IPS DF 4.7 (cell line): ENCODE measurements at regions not wholly inside any gene's neighbourhood (a gene's known extent, or its start where the extent isn't known, plus 50 kb on each side); places are given as distances from the start of the nearest gene placed in this dataset.
A peak's percentile ranks its signal among the peaks of the same experiment; 100 is the strongest.
"Not testable (repeated sequence)": the region's sequence is repeated elsewhere in the genome, so short reads cannot be mapped to it uniquely, and the experiment has no call there.

Experiments used
- DNase-seq: peaks from one replicate; pipeline ENCODE4 v3.0.0-alpha.2; 2013; ENCODE audit warnings: low spot score; ENCODE audit errors: extremely low read depth

- no peak for DNase-seq
Measured at GRCh38 chr5:173667702-173668101, 51.3 kb upstream of the BOD1 start.

DNA sequence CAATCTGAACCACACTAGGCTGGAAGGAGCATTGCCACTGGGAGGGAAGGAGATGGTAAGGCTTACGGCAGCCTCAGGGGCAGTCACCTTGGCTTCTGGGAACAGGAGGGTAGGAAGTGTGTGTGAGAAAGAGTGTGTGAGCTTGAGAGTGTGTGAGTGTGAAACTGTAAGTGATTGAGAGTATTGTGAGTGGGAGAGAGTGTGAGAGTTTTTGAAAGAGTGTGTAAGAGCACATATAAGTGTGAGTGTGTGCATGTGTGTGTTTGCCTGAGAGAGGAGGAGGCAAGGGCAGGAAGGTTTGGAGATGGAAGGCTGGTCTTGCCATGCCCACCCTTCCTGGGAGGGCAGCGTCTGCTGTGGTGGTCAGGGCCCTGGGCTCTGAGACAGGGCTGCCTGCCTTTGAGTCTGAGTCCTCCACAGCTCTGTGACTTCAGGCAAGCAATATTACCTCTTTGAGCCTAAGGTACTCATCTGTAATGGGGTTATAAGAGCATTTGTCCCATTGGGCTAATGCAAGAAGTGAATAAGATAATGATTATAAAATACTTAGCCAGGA is 51.9 kb upstream of the BOD1 start:
- no peak for DNase-seq

GRCh38 chr5:173668910-173669309 is 52.5 kb upstream of the BOD1 start:
- no peak for DNase-seq

DNA sequence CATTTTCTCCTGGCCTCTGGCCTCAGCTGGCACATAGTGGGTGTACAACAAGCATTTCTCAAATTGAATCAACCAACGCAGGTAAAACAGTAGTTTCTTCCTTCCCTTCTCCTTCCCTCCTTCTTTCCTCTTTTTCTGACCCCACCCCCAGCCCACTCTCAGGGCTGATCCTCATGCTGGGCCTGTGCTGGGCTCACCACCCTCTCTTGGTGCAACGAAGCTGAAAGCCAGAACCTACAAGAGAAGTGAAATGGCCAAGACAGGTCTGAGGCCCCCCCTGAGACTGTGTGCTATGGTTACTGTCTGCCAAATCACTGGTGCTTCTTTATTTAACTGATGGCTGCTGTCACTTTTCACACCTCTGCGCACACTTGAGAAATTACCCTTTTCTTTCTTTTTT is 53.0 kb upstream of the BOD1 start:
- no peak for DNase-seq

DNA sequence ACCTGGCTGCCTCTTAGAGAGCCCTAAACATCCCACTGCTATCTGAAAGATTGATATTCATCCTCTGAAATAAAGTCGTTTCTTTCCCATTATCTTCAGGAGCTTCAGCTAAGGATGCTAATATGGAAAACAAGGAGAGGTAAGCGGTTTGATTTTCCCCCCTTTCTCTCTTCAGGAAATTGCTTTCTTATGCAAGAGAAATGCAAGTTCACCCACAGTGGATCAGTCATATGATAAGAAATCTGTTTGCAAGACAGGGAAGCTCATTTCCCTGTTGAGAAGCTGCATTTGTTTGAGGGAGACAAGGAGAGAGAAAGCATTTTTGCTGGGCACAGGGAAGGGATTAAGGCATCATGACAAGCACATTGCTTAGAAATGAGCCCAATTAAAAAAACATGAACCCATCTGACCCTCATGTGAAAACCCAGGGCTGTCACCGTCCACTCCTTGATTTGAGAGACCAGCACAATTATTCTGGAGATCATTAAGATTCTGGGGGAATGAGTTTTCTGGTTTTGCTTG is 53.7 kb upstream of the BOD1 start:
- peak; percentile 74 for DNase-seq

DNA sequence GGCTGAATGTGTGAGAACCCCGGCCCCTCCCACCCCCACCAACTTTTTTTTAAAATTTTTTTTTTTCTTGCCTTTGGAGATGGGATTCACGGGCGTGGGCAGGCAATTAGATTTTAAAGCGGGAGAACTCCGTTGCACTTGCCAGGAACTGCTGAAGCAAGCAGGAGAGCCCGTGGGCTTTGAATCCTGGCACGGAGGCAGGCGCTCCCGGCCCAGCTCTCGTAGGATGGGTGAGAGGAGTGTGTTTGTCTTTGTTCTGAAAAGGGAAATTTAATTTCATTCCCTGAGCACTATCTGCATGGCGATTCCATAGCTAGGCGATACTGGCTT is 54.3 kb upstream of the BOD1 start:
- no peak for DNase-seq

- DNase-seq = no peak
Measured at GRCh38 chr5:173671121-173671949, 54.9 kb upstream of the BOD1 start.

DNA sequence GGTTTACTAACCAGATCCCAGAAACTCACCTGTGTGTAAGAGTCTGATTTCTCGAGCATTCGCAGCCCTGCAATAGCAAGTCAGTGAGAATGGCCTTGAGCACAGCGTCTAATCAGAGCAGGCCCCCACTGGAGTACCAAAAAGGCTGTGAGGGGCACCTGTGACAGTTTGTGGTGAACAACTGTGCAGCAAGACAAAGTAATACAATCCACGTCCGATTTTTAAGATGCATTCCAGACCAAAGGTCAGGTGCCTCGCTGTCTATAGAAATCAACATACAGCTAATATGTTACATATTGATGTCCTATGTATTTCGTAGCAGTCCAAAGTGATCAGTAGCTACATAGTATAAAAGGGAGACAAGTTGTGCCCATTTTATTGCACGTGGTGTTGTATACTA is 55.7 kb upstream of the BOD1 start:
- DNase-seq = no peak

DNA sequence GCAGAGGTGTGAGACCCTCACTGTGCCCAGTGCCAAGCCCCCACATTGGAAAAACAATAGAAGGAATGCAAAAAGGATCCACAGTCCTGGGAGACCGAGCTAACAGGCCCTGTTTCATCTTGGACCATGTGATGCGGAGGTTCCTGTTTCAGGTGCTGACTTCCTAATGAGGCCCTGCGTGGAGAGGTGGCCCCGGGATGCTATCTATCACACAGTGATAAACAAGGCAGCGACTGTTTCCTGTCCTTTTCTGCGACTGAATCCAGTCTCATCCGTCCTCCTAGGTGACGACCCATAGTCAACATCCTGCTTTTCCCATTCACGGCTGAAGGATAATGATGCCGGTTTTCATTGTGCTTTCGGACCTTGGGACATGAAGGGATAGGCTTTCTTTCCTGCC is 56.4 kb upstream of the BOD1 start:
- no peak for DNase-seq

GRCh38 chr5:173673295-173674101 is 57.0 kb upstream of the BOD1 start:
- no peak for DNase-seq

DNA sequence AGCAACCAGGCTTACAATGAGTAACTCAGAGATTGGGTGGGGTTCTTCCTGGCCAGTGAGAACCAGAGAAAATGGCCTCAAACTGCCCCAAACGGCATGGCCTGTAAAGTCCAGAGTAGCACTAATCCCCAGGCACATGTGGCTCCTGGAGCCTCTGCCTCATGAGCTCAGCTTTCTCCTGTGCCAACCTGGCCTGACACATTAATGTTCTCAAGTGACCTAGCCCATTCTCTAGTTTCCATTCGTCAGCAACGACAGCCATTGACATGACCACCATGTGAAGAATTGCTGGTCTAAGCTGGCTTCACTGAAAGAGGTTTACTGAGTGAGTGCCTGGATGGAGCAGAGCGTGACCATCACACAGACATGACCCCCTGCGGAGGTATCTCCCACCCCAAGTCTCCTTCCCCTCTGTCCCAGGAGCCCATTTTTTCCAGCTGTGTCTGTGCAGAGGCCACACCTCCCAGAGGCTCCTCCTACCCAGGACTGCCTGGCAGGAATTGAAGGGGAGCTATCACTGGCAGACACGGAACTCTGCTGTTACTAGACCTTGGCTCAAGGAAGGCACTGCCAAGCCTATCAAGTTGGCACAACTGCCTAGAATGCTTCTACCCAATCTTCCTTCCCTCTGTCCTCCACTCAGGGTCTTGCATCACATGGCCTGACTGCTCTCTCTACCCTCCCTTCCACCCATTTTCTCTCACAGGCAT is 59.0 kb upstream of the BOD1 start:
- DNase-seq = no peak

DNA sequence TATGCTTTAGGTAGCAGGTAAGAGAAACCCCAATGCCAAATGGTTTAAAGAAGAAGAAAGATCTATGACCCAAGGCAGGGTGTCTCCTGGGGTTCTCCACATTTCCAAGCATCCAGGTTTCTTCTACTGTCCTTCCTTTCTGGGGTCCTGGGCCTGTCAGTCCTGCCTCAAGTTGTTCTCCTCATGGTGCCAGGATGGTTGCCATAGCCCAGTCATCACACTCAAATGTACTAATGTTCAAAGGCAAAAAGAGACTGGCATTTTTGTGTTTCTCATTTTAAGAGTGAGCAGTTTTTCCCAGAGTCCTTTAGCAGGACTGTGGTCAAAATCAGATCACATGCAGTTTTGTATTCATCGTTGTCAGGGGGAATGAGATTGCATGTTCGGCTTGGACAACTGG is 59.9 kb upstream of the BOD1 start:
- DNase-seq = no peak

DNA sequence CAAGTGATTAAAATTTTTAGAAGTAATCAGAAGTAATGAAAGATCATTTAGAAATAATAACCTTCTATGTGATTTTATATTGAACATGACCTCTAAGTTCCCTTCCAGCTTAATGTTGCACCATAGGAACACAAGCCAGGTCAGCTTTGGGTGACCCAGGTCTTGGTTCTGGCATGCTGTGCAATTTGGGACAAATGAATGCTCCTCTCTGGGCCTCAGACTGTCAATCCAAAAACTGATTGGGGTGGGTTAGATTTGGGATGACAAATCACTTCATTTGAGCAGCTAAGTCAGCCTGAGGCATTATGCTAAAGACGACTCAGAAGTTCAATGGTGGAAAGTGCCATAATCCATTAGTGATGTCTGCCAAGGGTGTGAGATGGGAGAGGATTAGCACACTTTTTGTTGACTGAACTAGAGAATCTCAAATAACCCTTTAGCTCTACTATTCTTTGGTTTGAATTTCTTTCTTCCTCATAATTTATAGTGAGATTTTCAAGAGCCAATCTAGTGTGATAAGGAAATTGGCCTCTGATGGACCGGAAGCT is 60.7 kb upstream of the BOD1 start:
- no peak for DNase-seq

- no peak for DNase-seq
Measured at GRCh38 chr5:173679909-173680630, 63.6 kb upstream of the BOD1 start.

GRCh38 chr5:173680660-173681242 is 64.3 kb upstream of the BOD1 start:
- DNase-seq = no peak

DNA sequence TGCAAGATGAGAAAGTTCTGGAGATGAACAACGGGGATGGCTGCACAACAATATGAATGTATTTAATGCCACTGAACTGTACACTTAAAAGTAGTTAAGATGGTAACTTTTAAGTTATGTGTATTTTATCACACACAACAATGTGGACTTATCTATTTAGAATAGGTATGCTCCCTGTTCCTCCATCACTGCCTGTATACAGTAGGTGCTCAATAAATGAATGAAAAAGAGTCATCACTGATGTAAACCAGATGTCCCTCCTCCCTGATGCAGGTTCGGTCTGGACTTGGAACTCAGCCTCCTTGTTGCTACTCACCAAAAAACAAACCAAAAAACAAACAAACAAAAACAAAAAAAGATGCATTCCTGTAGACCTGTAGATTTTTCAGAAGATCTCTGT is 65.9 kb upstream of the BOD1 start:
- DNase-seq = no peak

DNA sequence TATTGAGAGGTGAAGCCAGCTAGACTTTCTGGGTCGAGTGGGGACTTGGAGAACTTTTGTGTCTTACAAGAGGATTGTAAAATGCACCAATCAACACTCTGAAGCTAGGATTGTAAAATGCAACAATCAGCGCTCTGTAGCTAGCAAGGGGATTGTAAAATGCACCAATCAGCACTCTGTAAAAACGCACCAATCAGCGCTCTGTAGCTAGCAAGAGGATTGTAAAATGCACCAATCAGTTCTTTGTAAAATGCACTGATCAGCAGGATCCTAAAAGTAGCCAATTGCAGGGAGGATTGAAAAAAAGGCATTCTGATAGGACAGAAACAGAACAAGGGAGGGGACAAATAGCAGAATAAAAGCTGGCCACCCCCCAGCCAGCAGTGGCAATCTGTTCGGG is 68.1 kb upstream of the BOD1 start:
- DNase-seq = not testable (repeated sequence)

- no peak for DNase-seq
Measured at GRCh38 chr5:173686950-173687349, 70.5 kb upstream of the BOD1 start.

DNA sequence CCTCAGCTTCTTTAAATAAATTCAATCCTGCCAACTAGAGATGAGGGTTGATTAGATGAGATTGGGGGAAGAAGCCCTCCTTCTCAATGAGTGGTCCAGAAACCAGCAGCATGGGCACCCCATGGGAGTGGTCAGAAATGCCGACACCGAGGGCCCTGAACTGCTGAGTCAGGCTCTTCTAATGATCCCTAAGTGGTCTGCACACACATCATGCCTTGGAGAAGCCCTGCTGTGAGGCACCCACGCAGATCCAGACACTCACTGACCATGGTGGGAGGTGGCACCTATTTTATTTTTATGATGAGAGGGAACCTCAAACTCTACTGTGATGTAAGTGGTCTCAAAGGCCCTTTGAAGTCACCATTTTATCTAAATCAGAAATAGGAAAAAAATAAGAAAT is 72.3 kb upstream of the BOD1 start:
- no peak for DNase-seq

DNA sequence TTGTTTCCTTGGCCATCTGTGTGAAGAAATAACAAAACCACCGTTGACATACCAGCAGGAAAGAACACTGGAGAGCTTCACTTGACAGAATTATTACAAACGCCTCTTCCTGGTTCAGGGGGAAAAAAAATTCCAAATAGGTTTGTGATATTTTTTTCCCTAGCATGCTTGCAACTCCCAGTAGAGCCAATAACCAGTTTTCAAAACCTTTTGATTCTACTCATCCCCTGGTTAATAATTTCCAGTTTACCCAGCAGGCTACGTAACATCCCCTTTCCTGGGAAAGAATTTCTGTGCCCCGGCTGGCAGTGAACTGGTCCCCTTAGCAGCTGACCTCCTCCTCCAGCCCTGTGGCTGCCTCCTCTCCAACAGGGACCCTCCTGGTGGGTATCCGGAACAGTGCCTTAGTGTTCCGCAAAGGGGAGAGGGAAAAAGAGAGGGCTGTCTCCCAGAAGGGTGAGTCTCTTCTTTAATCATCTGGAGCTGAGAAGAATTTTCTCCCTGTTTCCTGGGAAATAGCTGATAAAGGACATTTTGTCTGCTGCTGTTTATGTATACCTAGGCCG is 72.8 kb upstream of the BOD1 start:
- no peak for DNase-seq
